ENCODE measurements at regions not wholly inside any gene's neighbourhood (a gene's known extent, or its start where the extent isn't known, plus 50 kb on each side); places are given as distances from the start of the nearest gene placed in this dataset.

DNA sequence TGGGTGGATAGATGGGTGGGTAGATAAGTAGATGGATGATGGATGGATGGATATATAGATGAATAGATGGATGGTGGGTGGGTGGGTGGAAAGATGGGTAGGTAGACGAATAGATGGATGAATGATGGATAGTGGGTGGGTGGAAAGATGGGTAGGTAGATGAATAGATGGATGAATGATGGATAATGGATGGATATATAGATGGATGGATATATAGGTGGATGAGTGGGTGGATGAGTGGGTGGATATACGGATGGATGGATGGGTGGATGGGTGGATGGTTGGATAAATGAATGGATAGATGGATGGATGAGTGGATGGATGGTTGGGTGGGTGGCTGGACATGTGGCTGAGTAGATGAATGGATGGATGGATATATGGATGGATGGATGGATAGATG is 53.1 kb upstream of the THY1 start:
- no peak for DNase-seq
- no peak overlapping the region for H3K27ac ChIP-seq
- H3K27me3 ChIP-seq, result peaks cover 0 to 9% (median 0%) of the 10 kb centered on the region in 3 donors
- H3K4me3 ChIP-seq, result no peak overlapping the region
- intact Hi-C loops (cut with DNase I; ENCODE audit: low total_unique reads), result loop anchor here (10.0 kb wide), 2 partner anchors 91 to 121 kb away; partner anchors contain the start of gene USP2
- no peaks in the 10 kb centered on the region for H3K9me3 ChIP-seq
- H3K4me1 ChIP-seq, result peaks cover 0 to 12% (median 8%) of the 10 kb centered on the region in 4 donors
- 69 to 86% (median 76%) methylated on average over 2 of the region's 2 CpGs for WGBS, 5 donors
- no peaks in the 10 kb centered on the region for H3K36me3 ChIP-seq
- TF ChIP-seq POLR2A (IDR thresholded peaks at IDR 0.05) (no peak), EP300 (IDR thresholded peaks at IDR 0.05) (no peak), POLR2AphosphoS5 (IDR thresholded peaks at IDR 0.05) (no peak)
- TF ChIP-seq, protein P1, sequence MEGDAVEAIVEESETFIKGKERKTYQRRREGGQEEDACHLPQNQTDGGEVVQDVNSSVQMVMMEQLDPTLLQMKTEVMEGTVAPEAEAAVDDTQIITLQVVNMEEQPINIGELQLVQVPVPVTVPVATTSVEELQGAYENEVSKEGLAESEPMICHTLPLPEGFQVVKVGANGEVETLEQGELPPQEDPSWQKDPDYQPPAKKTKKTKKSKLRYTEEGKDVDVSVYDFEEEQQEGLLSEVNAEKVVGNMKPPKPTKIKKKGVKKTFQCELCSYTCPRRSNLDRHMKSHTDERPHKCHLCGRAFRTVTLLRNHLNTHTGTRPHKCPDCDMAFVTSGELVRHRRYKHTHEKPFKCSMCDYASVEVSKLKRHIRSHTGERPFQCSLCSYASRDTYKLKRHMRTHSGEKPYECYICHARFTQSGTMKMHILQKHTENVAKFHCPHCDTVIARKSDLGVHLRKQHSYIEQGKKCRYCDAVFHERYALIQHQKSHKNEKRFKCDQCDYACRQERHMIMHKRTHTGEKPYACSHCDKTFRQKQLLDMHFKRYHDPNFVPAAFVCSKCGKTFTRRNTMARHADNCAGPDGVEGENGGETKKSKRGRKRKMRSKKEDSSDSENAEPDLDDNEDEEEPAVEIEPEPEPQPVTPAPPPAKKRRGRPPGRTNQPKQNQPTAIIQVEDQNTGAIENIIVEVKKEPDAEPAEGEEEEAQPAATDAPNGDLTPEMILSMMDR (IDR thresholded peaks at IDR 0.05), result no peak

DNA sequence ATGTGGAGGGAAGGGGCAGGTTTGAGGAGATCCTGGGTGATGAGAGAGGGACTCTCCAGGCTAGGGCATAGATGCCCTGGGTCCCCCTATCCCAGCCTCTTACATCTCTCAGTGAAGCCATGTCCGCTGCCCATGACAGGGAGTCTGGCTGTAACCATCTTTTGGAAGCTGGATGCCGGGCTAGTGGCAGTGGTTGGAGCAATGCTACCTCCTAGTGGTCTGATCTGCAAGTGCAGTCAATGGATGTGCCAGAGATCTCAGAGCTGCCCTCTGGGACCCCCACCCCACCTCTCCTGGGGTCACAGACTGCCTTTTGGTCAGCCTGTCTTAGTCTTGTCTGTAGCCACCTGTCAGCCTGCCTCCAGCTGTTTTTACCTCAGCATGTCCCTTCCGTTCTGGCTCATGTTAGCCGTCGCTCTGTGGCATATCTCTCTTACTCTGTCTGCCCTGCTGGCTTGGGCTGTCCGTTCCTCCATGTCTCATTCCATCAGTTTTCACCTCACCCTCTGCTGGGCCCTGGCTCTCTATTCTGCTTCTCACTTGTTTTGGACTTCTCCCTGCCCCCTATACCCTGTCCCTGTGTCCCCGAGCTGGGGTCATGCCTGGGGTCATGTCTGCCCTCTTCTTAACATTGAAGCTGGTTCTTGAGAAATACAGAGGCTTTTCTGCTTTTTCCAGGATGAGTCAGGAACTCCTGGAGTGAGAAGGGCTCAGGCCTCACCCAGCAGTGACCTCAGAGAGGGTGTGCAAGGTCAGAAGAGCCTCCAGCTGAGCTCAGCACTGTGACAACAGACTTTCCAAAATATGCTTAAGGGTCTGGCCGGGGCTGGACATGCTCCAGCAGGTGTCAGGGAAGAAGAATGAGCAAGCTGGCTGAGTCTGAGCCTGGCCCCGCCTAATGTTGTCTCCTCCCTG is 52.0 kb upstream of the THY1 start:
- Histone ChIP-seq H3K4me3 (no peak overlapping the region), H3K27ac (peak overlapping the region in 2 of 5 donors; percentile 44 to 57), H3K36me3 (no peaks in the 10 kb centered on the region), H3K4me1 (peaks cover 0 to 10% (median 4%) of the 10 kb centered on the region in 4 donors), H3K27me3 (peaks cover 0 to 14% (median 0%) of the 10 kb centered on the region in 3 donors), H3K9me3 (no peaks in the 10 kb centered on the region)
- TF ChIP-seq EP300 (IDR thresholded peaks at IDR 0.05) (no peak), POLR2A (IDR thresholded peaks at IDR 0.05) (no peak), POLR2AphosphoS5 (IDR thresholded peaks at IDR 0.05) (peak in 1 of 3 donors; percentile 27)
- TF ChIP-seq, protein P1 (IDR thresholded peaks at IDR 0.05), result peak in 5 of 7 experiments; percentile 71 to 84 (median 82)
- intact Hi-C loops (cut with DNase I; ENCODE audit: low total_unique reads), result loop anchor here (10.0 kb wide), 2 partner anchors 90 to 120 kb away; partner anchors contain the start of gene USP2
- DNase-seq, result peak; percentile 59 to 91
- WGBS, 5 donors, result 22 to 31% (median 25%) methylated on average over 9 of the region's 9 CpGs

DNA sequence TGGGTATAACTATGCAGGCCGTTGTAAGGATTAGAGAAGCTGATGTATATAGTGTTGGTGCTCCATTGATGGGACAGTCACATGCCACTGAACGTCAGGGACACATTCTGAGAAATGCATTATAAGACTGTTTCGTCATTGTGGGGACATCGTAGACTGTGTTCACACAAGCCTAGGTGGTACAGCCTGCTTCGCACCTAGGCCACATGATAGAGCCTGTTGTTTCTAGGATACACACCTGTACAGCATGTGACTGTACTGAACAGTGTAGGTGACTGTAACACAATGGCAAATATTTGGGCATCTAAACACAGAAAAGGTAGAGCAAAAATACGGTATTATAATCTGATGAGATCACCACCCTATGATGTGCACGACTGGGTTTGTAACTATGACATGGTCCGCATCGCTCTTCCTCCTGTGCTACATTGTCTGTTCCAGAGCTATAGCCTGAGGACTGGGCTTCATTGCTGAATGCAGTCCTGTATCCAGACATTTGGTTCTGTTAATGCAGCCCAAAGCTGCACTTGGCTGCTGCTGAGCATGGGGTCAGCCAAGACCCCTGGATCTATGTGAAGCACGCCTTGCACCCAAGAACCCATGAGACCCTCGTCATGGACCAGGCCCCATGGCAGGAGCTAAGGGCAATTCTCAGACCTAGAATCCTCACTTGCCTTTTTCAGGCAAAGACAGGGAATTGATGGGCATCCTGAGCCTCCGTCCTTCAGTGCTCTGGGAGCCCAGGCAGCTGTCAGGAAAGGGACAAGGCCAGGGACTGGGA is 51.1 kb upstream of the THY1 start:
- peak overlapping the region in 2 of 5 donors; percentile 44 to 57 for H3K27ac ChIP-seq
- DNase-seq, result no peak
- TF ChIP-seq EP300 (IDR thresholded peaks at IDR 0.05) (no peak), POLR2A (IDR thresholded peaks at IDR 0.05) (no peak), POLR2AphosphoS5 (IDR thresholded peaks at IDR 0.05) (no peak)
- TF ChIP-seq, protein P1 (IDR thresholded peaks at IDR 0.05), result no peak
- H3K36me3 ChIP-seq, result no peaks in the 10 kb centered on the region
- peaks cover 0 to 10% (median 4%) of the 10 kb centered on the region in 4 donors for H3K4me1 ChIP-seq
- intact Hi-C loops (cut with DNase I; ENCODE audit: low total_unique reads), result loop anchor here (10.0 kb wide), 2 partner anchors 89 to 119 kb away; partner anchors contain the start of gene USP2
- no peak overlapping the region for H3K4me3 ChIP-seq
- H3K9me3 ChIP-seq, result no peaks in the 10 kb centered on the region
- 79 to 88% (median 85%) methylated on average over 12 of the region's 12 CpGs for WGBS, 5 donors
- H3K27me3 ChIP-seq, result peaks cover 0 to 14% (median 0%) of the 10 kb centered on the region in 3 donors

DNA sequence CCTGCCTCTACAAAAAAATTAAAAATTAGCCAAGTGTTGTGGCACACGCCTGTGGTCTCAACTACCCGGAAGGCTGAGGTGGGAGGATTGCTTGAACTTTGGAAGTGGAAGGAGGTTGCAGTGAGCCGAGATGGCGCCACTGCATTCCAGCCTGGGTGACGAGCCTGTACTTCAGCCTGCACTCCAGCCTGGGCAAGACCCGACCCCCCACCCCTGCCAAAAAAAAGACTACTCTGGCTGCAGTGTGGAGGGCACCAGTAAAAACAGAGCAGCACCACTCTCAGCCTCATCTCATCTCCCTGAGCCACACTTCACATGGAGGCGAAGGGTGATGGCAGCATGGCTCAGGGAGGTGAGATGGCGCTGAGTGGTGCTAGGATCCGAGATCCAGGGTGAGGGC is 50.3 kb upstream of the THY1 start:
- Histone ChIP-seq H3K4me1 (peaks cover 0 to 10% (median 4%) of the 10 kb centered on the region in 4 donors), H3K27me3 (peaks cover 0 to 14% (median 0%) of the 10 kb centered on the region in 3 donors), H3K27ac (no peak overlapping the region), H3K4me3 (no peak overlapping the region), H3K36me3 (no peaks in the 10 kb centered on the region), H3K9me3 (peaks cover 0 to 2% (median 0%) of the 10 kb centered on the region in 4 donors)
- WGBS, 5 donors, result 82 to 87% (median 84%) methylated on average over 8 to 9 of the region's 9 CpGs
- intact Hi-C loops (cut with DNase I; ENCODE audit: low total_unique reads), result loop anchor here (10.0 kb wide), 2 partner anchors 88 to 118 kb away; partner anchors contain the start of gene USP2
- DNase-seq, result no peak
- TF ChIP-seq EP300 (IDR thresholded peaks at IDR 0.05), result no peak
- no peak for TF ChIP-seq POLR2AphosphoS5 (IDR thresholded peaks at IDR 0.05)
- TF ChIP-seq, protein P1 (IDR thresholded peaks at IDR 0.05), result no peak
- TF ChIP-seq POLR2A (IDR thresholded peaks at IDR 0.05), result no peak
